Testis (tissue), 2 donors: ENCODE measurements at regions not wholly inside any gene's neighbourhood (a gene's known extent, or its start where the extent isn't known, plus 50 kb on each side); places are given as distances from the start of the nearest gene placed in this dataset.

Experiments used
- POLR2A ChIP-seq: fragments of 450-650 bp; IDR thresholded peaks from one replicate; pipeline ENCODE4 v1.6.1; 2017; ENCODE audit warnings: antibody characterized with exemption, mild to moderate bottlenecking, moderate library complexity
- TF ChIP-seq, protein P1 (sequence below), 3 experiments: fragments of 450-650 bp in 2 of 3; fragments of 200-600 bp in 1 of 3; sonication (generic) in 1 of 3; IDR thresholded peaks; one replicate each; pipeline ENCODE4 v1.5.1; 2016 to 2019; ENCODE audit warnings: antibody characterized with exemption in 3 of 3, mild to moderate bottlenecking in 2 of 3, moderate library complexity in 1 of 3

GRCh38 chr3:176583956-176584355, 613.3 kb downstream of the TBL1XR1 start:
- TF ChIP-seq, protein P1, sequence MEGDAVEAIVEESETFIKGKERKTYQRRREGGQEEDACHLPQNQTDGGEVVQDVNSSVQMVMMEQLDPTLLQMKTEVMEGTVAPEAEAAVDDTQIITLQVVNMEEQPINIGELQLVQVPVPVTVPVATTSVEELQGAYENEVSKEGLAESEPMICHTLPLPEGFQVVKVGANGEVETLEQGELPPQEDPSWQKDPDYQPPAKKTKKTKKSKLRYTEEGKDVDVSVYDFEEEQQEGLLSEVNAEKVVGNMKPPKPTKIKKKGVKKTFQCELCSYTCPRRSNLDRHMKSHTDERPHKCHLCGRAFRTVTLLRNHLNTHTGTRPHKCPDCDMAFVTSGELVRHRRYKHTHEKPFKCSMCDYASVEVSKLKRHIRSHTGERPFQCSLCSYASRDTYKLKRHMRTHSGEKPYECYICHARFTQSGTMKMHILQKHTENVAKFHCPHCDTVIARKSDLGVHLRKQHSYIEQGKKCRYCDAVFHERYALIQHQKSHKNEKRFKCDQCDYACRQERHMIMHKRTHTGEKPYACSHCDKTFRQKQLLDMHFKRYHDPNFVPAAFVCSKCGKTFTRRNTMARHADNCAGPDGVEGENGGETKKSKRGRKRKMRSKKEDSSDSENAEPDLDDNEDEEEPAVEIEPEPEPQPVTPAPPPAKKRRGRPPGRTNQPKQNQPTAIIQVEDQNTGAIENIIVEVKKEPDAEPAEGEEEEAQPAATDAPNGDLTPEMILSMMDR (IDR thresholded peaks at IDR 0.05) = no peak
- no peak for TF ChIP-seq POLR2A
